ENCODE measurements at regions not wholly inside any gene's neighbourhood (a gene's known extent, or its start where the extent isn't known, plus 50 kb on each side); places are given as distances from the start of the nearest gene placed in this dataset.

DNA sequence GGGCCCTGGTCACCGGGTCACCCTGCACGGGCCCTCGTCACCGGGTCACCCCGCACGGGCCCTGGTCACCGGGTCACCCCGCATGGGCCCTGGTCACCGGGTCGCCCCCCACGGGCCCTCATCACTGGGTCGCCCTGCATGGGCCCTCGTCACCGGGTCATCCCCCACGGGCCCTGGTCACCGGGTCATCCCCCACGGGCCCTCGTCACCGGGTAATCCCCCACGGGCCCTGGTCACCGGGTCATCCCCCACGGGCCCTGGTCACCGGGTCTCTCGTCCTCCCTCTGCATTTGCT lies 77.6 kb downstream of the RIPK4 start:
- DNase-seq, result no peak

DNA sequence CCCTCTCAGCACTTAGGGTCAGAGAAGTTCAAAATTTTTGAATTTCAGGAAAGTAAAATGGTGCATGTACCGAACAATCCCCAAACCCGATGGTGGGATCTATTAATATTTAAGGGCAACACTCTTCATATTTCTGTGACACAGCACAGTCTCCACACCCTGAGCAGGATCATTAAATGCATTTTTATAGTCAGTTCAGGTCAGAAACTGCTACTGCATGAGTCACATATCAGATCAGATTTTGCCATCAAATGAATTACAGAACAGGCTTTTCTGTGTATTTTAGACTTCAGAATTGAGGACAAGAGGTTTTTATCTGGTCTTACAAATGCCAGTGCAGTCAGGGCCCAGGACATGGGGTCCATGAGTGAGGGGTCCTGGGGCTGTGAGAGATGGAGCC lies 79.2 kb downstream of the RIPK4 start:
- no peak for DNase-seq

DNA sequence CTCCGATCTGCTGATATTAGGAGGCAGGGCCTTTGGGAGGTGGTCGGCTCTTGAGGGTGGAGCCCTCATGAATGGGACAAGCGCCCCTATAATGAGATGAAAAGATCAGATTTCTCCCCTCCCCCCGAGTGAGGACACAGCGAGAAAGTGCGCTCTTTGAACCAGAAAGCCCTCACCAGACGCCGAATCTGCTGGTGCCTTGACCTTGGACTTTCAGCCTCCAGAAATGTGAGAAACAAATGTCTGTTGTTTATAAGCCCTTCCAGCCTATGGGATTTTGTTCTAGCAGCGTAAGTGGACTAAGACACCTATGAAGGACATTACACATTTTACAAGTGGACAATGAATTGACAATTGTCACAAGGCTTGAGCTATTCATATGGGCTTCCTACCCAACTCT lies 80.2 kb downstream of the RIPK4 start:
- no peak for DNase-seq

DNA sequence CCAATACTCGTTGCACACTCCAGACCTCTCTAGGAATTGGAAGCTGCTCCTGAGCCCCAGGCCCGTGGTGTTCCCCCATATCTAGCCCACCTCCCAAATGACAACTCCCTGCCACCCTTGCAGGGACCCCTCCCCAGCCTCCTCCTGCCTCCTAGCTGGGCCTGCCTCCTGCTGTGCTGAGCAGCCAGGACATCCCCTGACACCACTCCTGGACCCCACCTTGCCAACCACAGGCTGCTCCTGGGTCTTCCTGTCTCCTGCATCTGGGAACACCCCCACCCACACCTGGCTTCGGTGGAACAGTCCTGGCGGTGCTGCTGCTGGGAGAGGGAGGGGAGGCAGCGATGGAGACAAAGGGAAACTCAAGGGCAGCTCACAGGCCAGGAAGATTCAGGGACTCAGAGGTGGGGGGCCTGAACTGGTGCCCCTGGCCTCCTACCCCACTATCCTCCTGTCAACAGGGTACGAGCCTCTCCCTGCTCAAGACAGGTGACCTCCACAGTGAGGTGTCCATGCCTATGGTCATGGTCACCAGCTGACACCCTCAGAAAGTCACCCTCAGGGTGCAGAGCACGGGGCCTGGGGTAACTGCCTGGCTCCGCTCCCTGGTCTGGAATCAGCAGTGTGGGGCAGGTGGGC lies 81.2 kb downstream of the RIPK4 start:
- no peak for DNase-seq

DNA sequence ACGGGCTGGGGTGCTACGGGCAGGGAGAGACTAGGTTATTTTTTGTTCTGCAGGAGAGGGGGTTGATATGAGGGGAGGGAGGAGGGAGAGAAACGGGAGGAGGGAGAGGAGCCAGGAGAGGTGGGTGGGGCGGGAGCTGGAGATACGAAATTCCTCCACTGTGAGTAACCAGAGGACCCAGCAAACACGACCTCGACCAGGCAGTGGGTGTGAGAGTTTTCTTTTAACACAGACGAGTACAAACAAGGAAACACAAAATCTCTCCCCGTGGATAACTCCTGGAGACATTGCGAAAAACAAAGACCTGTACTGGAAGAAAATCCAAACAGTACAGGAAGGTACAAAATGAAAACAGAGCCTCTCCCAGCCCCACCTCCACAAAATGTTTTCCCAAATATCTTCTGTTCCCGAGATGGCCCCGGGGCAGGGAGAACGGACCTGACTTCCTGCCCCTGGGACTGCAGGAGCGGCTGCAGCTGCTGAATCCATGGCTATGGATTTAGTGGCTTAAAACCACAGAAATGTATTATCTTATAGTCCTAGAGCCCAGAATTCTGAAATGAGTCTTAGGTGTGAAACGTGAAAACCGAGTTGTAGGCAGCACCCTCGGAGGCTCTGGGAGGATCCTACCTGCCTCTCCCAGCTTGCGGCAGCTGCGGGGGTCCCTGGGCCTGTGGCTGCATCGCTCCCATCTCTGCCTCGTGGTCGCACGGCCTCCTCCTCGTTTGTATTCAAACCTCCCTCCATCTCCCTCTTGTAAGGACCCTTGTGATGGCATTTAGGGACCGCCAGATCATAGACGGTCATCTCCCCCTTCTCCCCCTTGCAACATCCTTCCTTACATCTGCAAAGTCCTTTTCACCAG lies 82.2 kb downstream of the RIPK4 start:
- DNase-seq, result no peak

DNA sequence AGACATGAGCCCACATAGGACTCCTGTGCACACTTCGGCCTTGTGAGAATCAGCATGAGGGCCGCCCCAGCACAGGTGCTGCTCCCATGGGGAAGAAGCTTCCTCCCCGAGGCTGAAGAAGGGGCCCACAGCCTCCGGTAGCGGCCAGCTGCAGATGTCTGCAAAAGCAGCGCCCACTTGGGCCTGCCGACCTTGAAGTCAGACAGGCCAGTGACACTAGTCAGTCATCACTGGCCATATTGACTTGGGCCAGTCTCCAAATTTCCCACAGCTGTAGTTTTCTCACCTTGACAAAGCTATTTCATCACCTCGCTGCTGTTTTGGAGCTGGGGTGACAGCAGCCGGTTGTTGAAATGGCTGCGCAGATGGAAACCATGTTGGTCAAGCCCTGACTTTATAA lies 83.0 kb downstream of the RIPK4 start:
- DNase-seq, result no peak

DNA sequence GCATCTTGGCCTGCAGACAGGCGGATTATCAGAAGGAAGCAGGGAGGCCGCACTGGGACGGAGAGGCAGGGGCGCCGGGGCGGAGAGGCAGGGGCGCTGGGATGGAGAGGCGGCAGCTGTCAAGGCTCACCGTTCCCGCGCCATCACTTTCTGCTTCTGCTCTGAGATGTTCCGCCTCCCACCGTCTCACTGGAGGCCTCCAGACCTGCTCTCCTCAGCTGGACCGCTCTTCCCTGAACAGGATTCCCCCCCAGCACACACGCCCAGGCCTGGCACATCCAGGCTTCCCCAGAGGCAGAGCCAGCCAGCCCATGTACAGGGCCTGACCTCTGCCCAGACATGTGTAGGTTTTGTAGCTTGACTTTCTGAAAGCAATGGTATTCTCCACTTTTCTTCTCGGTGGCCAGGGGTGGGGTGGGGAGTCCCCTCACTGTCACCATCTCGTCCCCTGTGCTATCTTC lies 84.1 kb downstream of the RIPK4 start:
- DNase-seq, result no peak

DNA sequence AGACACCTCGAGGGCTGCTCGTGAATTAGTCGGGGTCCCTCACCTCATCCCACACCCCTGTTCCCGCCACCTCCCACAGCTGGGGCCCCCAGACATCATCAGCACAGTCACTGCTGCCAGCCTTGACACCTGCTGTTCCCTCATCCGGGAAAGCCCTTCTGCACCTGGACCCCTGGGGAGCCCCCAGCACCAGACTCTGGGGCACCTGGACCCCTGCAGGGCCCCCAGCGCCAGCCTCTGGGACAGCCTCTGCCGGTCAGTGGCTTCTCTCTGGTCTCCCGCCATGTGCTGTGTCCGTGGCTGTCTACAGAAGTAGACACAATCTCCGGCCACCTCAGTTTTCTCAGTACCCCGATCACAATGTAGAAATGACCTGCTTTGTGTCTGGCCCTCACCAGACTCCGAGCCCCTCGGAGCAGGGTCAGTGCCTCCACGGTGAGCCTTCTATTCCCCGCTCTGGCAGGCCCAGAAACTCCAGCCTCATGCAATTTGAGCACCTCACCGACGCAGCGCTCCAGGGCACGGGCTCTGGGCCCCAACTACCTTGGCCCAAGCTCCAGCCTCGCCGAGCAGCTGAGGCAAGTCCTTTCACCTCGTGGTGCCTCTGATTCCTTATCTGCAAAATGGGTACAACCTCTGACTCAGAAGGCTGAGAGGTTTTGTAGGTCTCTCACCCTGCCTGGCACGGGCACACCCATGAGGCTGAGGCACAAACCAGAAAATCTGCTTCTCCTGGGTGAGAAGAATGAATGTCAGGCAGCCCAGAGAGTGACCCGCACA lies 84.7 kb downstream of the RIPK4 start:
- DNase-seq, result no peak

DNA sequence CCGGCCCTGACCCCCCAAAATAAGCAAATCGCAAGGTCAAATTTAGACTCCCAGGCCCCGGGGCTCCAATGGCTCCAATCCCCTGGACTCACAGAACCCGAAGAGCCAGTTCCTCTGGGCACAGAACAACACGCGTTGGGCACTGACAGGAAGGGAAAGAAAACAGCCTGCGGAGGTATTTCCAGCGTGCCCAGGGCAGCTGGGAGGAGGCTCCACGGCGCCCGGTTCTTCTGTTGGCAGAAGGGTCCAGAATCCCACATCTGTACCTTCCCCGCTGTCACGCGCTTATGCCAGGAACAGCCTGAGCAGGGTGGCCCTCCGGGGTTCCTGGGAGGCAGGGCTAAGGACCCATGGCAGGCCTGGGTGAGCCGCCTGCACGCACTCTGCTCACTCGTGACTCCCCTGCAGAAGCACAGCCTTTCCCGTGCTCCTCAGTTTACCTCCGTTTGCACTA lies 85.5 kb downstream of the RIPK4 start:
- no peak for DNase-seq

DNA sequence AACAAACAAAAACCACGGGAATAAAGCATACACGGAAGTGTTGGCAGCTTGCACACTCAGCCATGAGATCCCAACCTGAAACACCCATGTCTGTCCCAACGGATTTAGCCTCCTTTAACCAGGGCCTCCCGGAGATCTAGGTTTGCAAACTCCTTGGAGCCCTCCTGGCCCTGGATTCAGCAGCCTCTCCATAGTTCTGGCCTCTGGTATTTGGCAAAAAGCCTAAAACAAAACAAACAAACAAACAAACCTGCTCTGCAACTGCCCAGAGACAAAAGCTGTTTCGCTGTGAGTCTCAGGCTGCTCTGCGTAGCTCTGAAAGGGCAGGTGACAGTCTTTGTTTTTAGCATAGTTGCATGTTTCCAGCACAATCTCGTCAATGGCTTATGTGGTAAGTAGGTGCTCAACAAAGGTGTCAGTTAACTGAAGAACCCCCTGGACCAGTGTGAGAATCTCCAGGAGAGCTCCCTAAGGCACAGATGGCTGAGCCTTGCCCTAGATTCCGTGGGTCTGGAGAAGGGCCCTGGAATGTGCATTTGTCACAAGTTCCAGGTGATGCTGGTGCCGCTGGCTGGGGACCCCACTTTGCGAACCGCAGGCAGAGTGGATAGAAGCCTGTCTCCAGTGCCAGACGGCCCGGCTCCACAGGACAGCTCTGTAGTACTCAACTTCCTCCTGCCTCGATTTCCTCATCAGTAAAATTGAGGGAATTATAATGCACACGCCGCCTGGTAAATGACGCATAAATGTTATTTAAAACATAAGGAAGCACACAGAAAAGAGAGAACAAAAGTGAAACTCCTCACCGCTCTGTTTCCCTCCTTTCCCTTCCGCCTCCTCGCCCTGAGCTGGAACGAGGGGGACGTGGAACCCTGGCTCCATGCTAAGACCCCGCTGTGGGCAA lies 86.2 kb downstream of the RIPK4 start:
- no peak for DNase-seq

DNA sequence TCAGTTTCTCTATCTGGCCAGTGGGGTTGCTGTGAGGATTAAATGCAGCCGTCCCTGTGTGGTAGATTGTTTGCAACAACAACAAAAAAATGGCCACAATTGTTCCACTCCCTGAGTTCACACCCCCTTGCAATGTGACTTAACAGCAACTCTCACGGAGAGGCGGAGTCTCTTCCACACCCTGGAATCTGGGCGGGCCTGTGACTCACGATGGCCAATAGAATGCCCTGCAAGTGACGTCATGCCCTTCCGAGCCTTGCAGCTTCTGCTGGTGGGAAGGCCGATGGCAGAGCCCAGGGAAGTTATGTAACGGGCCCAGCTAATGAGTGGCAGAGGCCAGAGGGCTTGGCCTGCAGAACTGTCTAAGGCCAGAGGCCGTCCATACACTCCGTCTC lies 87.9 kb downstream of the RIPK4 start:
- peak in 41 of 51 donors; percentile 5 to 80 (median 46) for DNase-seq

DNA sequence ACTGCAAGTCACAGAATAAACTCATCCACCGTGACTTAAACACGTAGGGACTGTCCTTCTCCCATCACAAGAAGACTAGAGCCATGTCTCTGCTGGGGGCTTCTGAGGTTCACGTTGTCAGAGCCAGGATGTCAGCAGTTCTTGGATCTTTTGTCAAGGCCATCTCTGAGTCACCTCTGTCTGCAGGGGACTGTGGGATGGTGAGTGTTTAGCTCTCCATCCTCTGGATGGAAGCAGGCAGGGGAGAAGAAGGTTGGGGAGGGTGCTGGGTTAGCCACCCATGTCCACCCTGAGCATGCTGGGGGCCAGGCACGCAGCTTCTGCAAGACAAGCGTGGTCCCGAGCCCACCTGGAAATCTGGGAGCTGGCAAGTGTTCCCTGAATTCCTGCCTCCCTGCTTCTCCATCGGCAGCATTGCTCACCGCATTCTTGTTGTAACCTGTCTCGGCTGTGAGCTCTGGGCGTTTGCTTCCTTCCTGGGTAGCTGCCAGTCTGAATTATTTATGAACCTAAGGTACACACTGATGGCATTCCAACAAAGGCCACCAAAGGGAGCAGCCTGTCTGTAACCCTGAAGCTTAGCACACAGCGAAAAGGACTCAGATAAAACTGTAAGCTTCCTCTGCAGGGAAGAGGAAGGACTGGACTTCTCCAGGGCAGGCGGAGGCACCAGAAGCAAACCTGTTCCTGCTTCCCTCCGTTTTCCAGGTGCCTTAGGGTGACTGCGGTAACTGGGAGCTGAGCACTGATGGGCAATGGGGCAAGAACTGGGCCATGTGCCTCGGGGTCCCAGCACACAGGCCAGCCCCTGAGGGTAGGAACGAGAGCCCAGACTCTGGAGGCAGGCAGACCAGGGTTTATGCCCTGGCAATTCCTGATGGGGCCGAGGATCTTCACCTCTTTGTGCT lies 88.6 kb downstream of the RIPK4 start:
- DNase-seq, result no peak

DNA sequence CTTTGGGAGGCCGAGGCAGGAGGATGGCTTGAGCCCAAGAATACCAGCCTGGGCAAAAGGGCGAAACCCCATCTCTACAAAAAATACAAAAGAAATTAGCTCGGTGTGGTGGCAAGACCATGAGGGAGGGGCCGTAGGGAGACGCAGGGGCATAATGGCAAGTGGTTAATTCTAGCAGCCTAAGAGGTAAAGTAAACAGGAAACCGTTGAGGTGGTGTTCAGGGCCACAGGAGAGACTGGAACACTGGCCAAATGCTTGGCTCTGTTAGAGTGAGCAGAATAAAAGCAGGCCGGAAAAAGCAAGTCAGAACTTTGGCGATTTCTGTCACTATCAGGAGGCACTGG lies 89.2 kb downstream of the RIPK4 start:
- no peak for DNase-seq

DNA sequence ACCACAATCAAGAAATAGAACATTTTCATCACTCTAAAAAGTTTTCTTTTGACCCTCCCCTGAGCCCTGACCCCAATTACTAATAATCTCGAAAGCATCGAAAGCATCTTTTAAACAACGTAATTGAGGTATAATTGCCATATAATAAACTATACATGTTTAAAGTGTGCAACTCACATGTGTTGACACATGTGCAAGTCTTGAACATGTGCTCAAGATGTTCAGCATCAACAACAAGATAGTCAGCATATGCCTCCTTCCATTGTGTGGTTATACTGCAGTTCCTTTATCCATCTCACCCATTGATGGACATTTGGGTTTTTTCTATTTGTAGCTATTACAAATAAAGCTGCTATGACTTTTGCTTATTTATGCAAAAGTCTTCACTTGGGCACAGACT lies 90.7 kb downstream of the RIPK4 start:
- DNase-seq, result no peak

DNA sequence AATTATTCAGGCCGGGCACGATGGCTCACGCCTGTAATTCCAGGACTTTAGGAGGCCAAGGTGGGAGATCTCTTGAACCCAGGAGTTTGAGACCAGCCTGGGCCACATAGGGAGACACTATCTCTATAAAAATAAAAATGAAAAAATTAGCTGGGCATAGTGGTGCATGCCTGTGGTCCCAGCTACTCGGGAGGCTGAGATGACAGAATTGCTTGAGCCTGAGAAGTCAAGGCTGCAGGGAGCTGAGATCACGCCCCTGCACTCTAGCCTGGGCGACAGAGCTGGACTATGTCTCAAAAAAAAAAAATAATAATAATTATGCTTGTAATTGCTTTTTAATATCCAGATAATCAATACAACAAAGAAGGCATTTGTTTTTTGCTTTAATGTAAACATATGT lies 91.3 kb downstream of the RIPK4 start:
- DNase-seq, result no peak

DNA sequence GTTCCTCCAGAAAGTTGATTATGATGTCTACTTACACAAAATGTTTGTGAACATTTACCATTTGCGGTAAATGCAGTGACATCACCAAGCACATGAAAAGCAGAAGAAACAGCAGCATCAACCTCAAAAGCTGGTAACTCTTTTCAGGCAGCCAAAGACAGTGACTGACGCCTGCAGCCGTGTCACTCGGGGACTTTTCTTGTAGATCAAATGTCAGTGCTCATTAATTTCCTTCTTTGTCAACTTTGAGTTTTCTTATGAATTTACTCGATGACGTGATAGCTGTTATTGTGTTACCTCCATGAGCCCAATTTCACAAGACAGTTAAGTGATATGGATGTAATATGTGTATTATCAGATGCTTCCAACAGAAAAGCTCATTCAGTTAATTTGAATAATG lies 92.5 kb downstream of the RIPK4 start:
- DNase-seq, result no peak

DNA sequence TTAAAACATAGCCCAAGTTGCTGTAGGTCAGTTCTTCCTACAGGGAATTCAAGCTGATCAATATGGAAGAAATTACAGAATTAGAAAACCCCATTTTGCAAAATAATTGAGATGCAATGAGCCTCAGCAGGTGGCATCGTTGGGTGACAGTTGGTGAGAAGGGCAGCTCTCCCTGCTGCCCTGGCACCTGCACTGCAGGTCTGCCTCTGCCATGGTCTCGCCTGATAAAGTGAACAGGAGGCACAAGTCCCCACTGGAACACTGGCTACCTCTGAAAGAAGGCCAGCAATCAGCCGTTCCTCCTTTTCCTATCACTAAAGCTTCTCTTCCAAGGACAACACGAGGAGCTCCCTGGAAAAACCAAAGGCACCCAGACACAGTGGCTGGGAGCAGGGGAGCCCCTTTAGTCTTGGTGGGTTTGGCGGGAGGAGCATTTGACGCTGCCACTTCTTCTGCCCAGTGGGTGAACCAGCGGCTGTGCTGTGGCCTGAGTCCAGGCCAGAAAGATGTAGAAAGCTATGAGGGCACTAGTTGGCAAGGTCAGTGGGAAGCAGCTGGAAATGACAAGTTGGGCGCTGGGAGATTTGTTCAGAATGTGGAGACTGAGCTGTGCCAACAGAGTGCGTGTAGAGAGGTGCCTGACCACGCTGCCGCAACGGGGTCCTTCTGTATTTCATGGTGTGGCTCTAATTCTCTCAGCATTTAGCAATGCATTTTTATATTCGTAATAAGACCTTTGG lies 93.1 kb downstream of the RIPK4 start:
- DNase-seq, result no peak

DNA sequence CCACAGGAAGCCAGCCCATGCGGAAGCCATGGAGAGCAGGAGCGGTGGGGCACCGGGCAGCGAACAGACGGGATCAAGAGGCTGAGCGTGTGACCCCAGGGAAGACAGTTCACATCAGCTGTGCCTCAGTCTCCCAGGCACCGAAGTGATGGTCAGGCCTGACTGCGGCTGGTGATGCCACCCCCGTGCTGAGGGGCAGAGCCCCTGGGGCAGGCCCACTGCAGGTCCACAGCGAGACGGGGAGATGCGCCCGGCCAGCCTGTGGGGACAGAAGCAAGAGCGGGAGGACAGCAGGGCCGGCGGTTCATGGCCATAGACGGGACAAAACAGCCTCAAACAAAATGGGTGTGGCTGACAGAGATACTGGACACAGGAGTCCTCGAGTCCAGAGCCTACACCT lies 93.8 kb downstream of the RIPK4 start:
- DNase-seq, result no peak

DNA sequence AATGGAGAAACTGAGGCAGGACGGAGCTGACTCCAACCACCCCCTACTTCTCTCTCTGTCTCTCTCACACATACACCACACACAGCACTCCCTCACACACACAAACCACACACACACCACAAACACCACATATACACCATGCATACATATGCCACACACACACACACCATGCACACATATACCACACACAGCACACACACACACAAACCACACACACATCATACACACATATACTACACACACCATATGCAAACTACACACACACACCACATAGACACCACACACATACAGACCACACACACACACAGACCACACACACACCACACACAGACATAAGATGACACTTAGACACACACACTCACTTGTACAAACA lies 94.3 kb downstream of the RIPK4 start:
- no peak for DNase-seq
